HEK293 (cell line): ENCODE measurements at regions not wholly inside any gene's neighbourhood (a gene's known extent, or its start where the extent isn't known, plus 50 kb on each side); places are given as distances from the start of the nearest gene placed in this dataset.

Experiments
- CTCF ChIA-PET: fragments of 350-600 bp; formaldehyde crosslinking; extraction: SDS; loops from one replicate; lab custom pipeline; 2021; ENCODE audit warnings: antibody characterized with exemption; lab: Yijun Ruan, JAX
- POLR2A ChIA-PET: fragments of 300-600 bp; formaldehyde crosslinking; extraction: SDS; loops from one replicate; lab custom pipeline; 2020; ENCODE audit warnings: antibody characterized with exemption, inconsistent platforms; lab: Yijun Ruan, JAX
- H3K27ac ChIP-seq: fragments of 200-500 bp; sonication (Bioruptor generic); 2 replicates; pipeline ENCODE4 v1.5.1; 2014; ENCODE audit warnings: low read depth, low read length, control low read depth, inconsistent platforms; ENCODE audit errors: extremely low read depth
- H3K36me3 ChIP-seq, 2 experiments: fragments of 200-500 bp in 1 of 2; sonication (Bioruptor generic) in 1 of 2; 1 replicate in 1 of 2; 2 replicates in 1 of 2; pipeline ENCODE4 v1.5.1; 2014 to 2017; ENCODE audit warnings: inconsistent platforms in 2 of 2, low read length in 2 of 2; ENCODE audit not compliant: control insufficient read depth in 2 of 2, insufficient read depth in 1 of 2
- H3K4me1 ChIP-seq: fragments of 200-500 bp; sonication (Bioruptor generic); 2 replicates; pipeline ENCODE4 v1.5.1; 2014; ENCODE audit warnings: mild to moderate bottlenecking, low read length, inconsistent platforms; ENCODE audit not compliant: control insufficient read depth, insufficient read depth
- H3K4me3 ChIP-seq: 2 replicates; pipeline ENCODE4 v1.5.1; 2011; ENCODE audit warnings: low read depth, mild to moderate bottlenecking, control low read depth, low read length, moderate library complexity
- H3K9me3 ChIP-seq: fragments of 200-500 bp; sonication (Bioruptor generic); 2 replicates; pipeline ENCODE4 v1.5.1; 2014; ENCODE audit warnings: low read depth, low read length, inconsistent platforms; ENCODE audit not compliant: control insufficient read depth, insufficient read depth
- GLIS2 ChIP-seq: fragments of 450-650 bp; formaldehyde crosslinking; IDR thresholded peaks from 2 replicates; pipeline ENCODE4 v1.5.1; 2016; ENCODE audit warnings: missing biosample characterization, missing genetic modification characterization
- SALL2 ChIP-seq: fragments of 450-650 bp; formaldehyde crosslinking; IDR thresholded peaks from 2 replicates; pipeline ENCODE4 v1.5.0; 2017; ENCODE audit warnings: missing biosample characterization, mild to moderate bottlenecking, missing genetic modification characterization, borderline replicate concordance
- TRIM28 ChIP-seq: IDR thresholded peaks from 2 replicates; pipeline ENCODE4 v1.6.1; 2011; ENCODE audit warnings: low read length, control low read depth, borderline replicate concordance
- ZEB2 ChIP-seq: fragments of 450-650 bp; formaldehyde crosslinking; IDR thresholded peaks from 2 replicates; pipeline ENCODE4 v1.5.1; 2016; ENCODE audit warnings: missing biosample characterization, missing genetic modification characterization
- ZNF169 ChIP-seq: fragments of 450-650 bp; formaldehyde crosslinking; IDR thresholded peaks from 2 replicates; pipeline ENCODE4 v1.5.1; 2016; ENCODE audit warnings: missing biosample characterization, missing genetic modification characterization
- ZNF239 ChIP-seq: fragments of 450-650 bp; formaldehyde crosslinking; IDR thresholded peaks from 2 replicates; pipeline ENCODE4 v1.5.1; 2016; ENCODE audit warnings: missing biosample characterization, missing genetic modification characterization
- ZNF248 ChIP-seq: fragments of 450-650 bp; formaldehyde crosslinking; IDR thresholded peaks from 2 replicates; pipeline ENCODE4 v1.5.1; 2017; ENCODE audit warnings: missing biosample characterization, missing genetic modification characterization
- ZNF837 ChIP-seq: fragments of 450-650 bp; formaldehyde crosslinking; IDR thresholded peaks from 2 replicates; pipeline ENCODE4 v1.5.1; 2016; ENCODE audit warnings: missing biosample characterization, missing genetic modification characterization
- ZSCAN16 ChIP-seq: fragments of 450-650 bp; formaldehyde crosslinking; IDR thresholded peaks from 2 replicates; pipeline ENCODE4 v1.5.1; 2016; ENCODE audit warnings: missing biosample characterization, missing genetic modification characterization
- TF ChIP-seq, protein P1 (sequence below): fragments of 450-650 bp; formaldehyde crosslinking; IDR thresholded peaks from 2 replicates; pipeline ENCODE4 v1.5.1; 2017; ENCODE audit warnings: missing biosample characterization, mild to moderate bottlenecking, missing genetic modification characterization, moderate library complexity
- TF ChIP-seq, protein P2 (sequence below): fragments of 450-650 bp; formaldehyde crosslinking; IDR thresholded peaks from 2 replicates; pipeline ENCODE4 v1.5.1; 2017; ENCODE audit warnings: missing biosample characterization, missing genetic modification characterization
- TF ChIP-seq, protein P3 (sequence below): fragments of 450-650 bp; formaldehyde crosslinking; IDR thresholded peaks from 2 replicates; pipeline ENCODE4 v1.5.1; 2016; ENCODE audit warnings: missing biosample characterization, missing genetic modification characterization

DNA sequence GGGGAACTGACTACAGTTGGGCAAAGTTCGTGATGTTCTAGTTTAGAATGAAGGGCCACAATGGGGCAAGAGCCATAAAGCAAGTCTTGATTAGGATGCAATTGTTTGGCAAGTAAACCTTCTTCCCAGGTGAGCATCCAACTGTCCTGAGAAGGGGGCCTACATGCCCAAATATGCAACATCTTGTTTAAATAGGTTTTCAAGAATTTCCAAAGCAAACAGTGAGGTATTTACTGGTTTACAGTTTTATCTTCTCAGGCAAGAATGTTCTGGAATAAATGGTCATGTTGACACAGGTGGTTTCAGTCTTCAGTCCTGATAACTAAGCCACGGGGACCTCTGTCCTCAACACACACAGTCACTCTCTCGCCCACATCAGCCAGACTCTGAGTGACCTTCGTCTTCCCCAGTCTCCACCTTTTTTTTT, 90.3 kb upstream of the FAM174B start:
- TF ChIP-seq ZEB2 (tag by site-specific recombination): no peak
- TF ChIP-seq, protein P1, sequence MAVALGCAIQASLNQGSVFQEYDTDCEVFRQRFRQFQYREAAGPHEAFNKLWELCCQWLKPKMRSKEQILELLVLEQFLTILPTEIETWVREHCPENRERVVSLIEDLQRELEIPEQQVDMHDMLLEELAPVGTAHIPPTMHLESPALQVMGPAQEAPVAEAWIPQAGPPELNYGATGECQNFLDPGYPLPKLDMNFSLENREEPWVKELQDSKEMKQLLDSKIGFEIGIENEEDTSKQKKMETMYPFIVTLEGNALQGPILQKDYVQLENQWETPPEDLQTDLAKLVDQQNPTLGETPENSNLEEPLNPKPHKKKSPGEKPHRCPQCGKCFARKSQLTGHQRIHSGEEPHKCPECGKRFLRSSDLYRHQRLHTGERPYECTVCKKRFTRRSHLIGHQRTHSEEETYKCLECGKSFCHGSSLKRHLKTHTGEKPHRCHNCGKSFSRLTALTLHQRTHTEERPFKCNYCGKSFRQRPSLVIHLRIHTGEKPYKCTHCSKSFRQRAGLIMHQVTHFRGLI (tag by site-specific recombination): no peak
- TF ChIP-seq, protein P2, sequence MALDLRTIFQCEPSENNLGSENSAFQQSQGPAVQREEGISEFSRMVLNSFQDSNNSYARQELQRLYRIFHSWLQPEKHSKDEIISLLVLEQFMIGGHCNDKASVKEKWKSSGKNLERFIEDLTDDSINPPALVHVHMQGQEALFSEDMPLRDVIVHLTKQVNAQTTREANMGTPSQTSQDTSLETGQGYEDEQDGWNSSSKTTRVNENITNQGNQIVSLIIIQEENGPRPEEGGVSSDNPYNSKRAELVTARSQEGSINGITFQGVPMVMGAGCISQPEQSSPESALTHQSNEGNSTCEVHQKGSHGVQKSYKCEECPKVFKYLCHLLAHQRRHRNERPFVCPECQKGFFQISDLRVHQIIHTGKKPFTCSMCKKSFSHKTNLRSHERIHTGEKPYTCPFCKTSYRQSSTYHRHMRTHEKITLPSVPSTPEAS (tag by site-specific recombination): no peak
- ChIA-PET POLR2A (no interaction called here), CTCF (interaction anchor here (0.6 kb wide), 1 partner anchor 314 kb away, joined by 3 read pairs; no protein-coding TSS in a partner anchor)

DNA sequence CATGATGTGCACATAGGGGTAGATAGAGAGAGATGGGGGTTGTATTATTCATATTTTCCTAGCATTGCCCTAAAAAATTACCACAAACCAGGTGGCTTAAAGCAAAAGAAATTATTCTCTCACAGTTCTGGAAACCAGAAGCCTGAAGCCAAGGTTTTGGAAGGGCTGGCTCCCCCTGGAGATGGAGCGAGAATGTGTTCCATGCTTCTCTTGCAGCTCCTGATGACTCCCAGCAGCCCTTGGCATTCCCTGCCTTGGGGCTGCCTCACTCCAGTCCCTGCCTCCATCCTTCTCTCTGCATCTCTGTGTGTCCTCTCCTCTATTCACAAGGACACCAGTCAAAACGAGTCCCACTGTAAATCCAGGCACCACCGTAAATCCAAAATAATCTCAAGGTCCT, 91.5 kb upstream of the FAM174B start:
- H3K36me3 ChIP-seq: no peaks in the 10 kb centered on the region
- H3K27ac ChIP-seq: no peak overlapping the region
- CTCF ChIA-PET: no interaction called here
- no peaks in the 10 kb centered on the region for H3K9me3 ChIP-seq
- H3K4me1 ChIP-seq: no peaks in the 10 kb centered on the region
- no peak overlapping the region for H3K4me3 ChIP-seq
- TF ChIP-seq GLIS2 (tag by site-specific recombination): no peak
- no peak for TF ChIP-seq ZNF837
- TF ChIP-seq, protein P3, sequence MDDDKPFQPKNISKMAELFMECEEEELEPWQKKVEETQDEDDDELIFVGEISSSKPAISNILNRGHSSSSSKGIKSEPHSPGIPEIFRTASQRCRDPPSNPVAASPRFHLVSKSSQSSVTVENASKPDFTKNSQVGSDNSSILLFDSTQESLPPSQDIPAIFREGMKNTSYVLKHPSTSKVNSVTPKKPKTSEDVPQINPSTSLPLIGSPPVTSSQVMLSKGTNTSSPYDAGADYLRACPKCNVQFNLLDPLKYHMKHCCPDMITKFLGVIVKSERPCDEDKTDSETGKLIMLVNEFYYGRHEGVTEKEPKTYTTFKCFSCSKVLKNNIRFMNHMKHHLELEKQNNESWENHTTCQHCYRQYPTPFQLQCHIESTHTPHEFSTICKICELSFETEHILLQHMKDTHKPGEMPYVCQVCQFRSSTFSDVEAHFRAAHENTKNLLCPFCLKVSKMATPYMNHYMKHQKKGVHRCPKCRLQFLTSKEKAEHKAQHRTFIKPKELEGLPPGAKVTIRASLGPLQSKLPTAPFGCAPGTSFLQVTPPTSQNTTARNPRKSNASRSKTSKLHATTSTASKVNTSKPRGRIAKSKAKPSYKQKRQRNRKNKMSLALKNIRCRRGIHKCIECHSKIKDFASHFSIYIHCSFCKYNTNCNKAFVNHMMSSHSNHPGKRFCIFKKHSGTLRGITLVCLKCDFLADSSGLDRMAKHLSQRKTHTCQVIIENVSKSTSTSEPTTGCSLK: no peak
- TF ChIP-seq ZSCAN16 (tag by site-specific recombination): no peak
- TF ChIP-seq ZNF239: no peak
- peak; percentile 52; the same call in 1 of the 2 replicates for TF ChIP-seq TRIM28
- TF ChIP-seq, all 188 proteins: peak for 1
- POLR2A ChIA-PET: no interaction called here

More for the DNA sequence above, 90.3 kb upstream of the FAM174B start:
- Histone ChIP-seq H3K4me1 (no peaks in the 10 kb centered on the region), H3K9me3 (no peaks in the 10 kb centered on the region), H3K4me3 (no peak overlapping the region), H3K36me3 (no peaks in the 10 kb centered on the region), H3K27ac (no peak overlapping the region)

DNA sequence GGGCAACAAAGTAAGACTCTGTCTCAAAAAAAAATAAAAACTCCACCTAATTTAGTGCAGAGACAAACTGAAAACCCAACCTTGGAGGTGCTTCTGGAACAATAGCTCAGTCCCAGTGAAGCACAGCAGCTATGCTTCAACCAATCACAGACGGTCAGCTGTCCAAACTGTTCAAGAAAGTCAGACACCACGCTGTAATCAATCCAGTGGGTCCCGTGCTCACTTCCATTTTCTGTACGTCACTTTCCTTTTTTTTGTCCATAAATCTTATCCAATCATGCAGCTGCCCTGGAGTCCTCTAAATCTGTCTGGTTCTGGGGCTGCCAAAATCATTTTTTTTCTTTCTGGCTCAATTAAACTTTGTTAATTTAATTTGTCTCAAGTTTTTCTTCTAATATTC, 93.6 kb upstream of the FAM174B start:
- Histone ChIP-seq H3K27ac (no peak overlapping the region), H3K9me3 (no peaks in the 10 kb centered on the region), H3K36me3 (no peaks in the 10 kb centered on the region), H3K4me1 (no peaks in the 10 kb centered on the region), H3K4me3 (no peak overlapping the region)
- TF ChIP-seq SALL2 (tag by site-specific recombination) (no peak), ZNF248 (no peak)
- POLR2A ChIA-PET: interaction anchor here (0.6 kb wide), 1 partner anchor 594 kb away, joined by 9 read pairs; no protein-coding TSS in a partner anchor
- CTCF ChIA-PET: interaction anchor here (0.6 to 0.7 kb wide), 3 partner anchors 52 to 100 kb away, joined by 3 to 4 read pairs (median 3); no protein-coding TSS in a partner anchor

DNA sequence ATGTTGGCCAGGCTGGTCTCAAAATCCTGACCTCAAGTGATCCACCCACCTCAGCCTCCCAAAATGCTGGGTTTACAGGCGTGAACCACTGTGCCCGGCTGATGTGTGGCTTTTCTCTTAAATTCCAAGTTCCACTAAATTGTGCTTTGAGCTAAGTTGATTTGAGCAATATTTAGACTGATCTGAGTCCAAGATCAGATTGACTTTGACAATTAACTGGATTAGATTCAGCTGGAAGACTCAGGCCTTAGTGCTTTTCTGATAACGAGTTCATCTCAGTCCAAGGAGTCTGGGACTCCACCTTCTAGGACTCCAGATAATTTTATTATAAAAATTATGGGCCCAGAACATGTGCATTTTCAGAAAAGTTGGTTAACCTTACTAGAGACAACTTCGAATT, 94.4 kb upstream of the FAM174B start:
- Histone ChIP-seq H3K27ac (no peak overlapping the region), H3K4me1 (no peaks in the 10 kb centered on the region), H3K4me3 (no peak overlapping the region), H3K36me3 (no peaks in the 10 kb centered on the region), H3K9me3 (no peaks in the 10 kb centered on the region)
- no peak for TF ChIP-seq ZNF169 (tag by site-specific recombination)
- POLR2A ChIA-PET: no interaction called here
- CTCF ChIA-PET: interaction anchor here (0.6 to 1.4 kb wide), 3 partner anchors 12 to 100 kb away, joined by 3 to 4 read pairs (median 3); no protein-coding TSS in a partner anchor
